Neural progenitor cell (in vitro differentiated cells): ENCODE measurements at regions not wholly inside any gene's neighbourhood (a gene's known extent, or its start where the extent isn't known, plus 50 kb on each side); places are given as distances from the start of the nearest gene placed in this dataset.

Experiments
- DNase-seq: peaks from one replicate; pipeline ENCODE4 v3.0.0-alpha.2; 2016; ENCODE audit warnings: low spot score
- H2AFZ ChIP-seq: fragments of 200-600 bp; sonication (generic); replicated peaks from 2 replicates; pipeline ENCODE4 v1.6.1; 2016; ENCODE audit warnings: antibody characterized with exemption
- H3F3A ChIP-seq: fragments of 200-600 bp; sonication (generic); 2 replicates; pipeline ENCODE4 v1.6.1; 2016; ENCODE audit warnings: antibody characterized with exemption, low read depth
- H3K27ac ChIP-seq: fragments of 200-600 bp; sonication (generic); 2 replicates; pipeline ENCODE4 v1.5.1; 2016; ENCODE audit warnings: mild to moderate bottlenecking
- H3K27me3 ChIP-seq: fragments of 200-600 bp; sonication (generic); 2 replicates; pipeline ENCODE4 v1.6.1; 2016; ENCODE audit warnings: mild to moderate bottlenecking, moderate library complexity
- H3K36me3 ChIP-seq: fragments of 200-600 bp; sonication (generic); 2 replicates; pipeline ENCODE4 v1.5.1; 2016
- H3K4me1 ChIP-seq: fragments of 200-600 bp; sonication (generic); 2 replicates; pipeline ENCODE4 v1.6.1; 2016; ENCODE audit warnings: mixed run types
- H3K4me2 ChIP-seq: fragments of 200-600 bp; sonication (generic); 2 replicates; pipeline ENCODE4 v1.6.1; 2016
- H3K4me3 ChIP-seq: fragments of 200-600 bp; sonication (generic); 2 replicates; pipeline ENCODE4 v1.5.1; 2016
- H3K79me2 ChIP-seq: fragments of 200-600 bp; sonication (generic); 2 replicates; pipeline ENCODE4 v1.6.1; 2016; ENCODE audit warnings: low read depth
- H3K9ac ChIP-seq: fragments of 200-600 bp; sonication (generic); 2 replicates; pipeline ENCODE4 v1.6.1; 2016
- H3K9me3 ChIP-seq: fragments of 200-600 bp; sonication (generic); 2 replicates; pipeline ENCODE4 v1.5.1; 2016; ENCODE audit warnings: low read depth
- H4K20me1 ChIP-seq: fragments of 200-600 bp; sonication (generic); 2 replicates; pipeline ENCODE4 v1.6.1; 2016; ENCODE audit warnings: low read depth
- H3K27ac Mint-ChIP-seq: 3 replicates; pipeline ENCODE4 v1.8.0; 2021; ENCODE audit warnings: mixed read lengths
- H3K27me3 Mint-ChIP-seq: 2 replicates; pipeline ENCODE4 v1.8.0; 2022; ENCODE audit warnings: low read depth, mild to moderate bottlenecking, inconsistent platforms, moderate library complexity, mixed read lengths; ENCODE audit not compliant: insufficient read depth
- H3K36me3 Mint-ChIP-seq: 3 replicates; pipeline ENCODE4 v1.8.0; 2021; ENCODE audit warnings: mixed read lengths
- H3K4me1 Mint-ChIP-seq: 3 replicates; pipeline ENCODE4 v1.8.0; 2021; ENCODE audit warnings: mixed read lengths
- H3K4me3 Mint-ChIP-seq: 3 replicates; pipeline ENCODE4 v1.8.0; 2021; ENCODE audit warnings: mild to moderate bottlenecking, moderate library complexity, mixed read lengths
- H3K9me3 Mint-ChIP-seq: 3 replicates; pipeline ENCODE4 v1.8.0; 2020; ENCODE audit warnings: mixed read lengths
- EZH2 ChIP-seq: fragments of 200-600 bp; sonication (generic); IDR thresholded peaks from 2 replicates; pipeline ENCODE4 v1.6.1; 2017; ENCODE audit warnings: antibody characterized with exemption, mild to moderate bottlenecking, moderate library complexity
- EZH2phosphoT487 ChIP-seq: fragments of 200-600 bp; sonication (generic); IDR thresholded peaks from 2 replicates; pipeline ENCODE4 v1.6.1; 2017; ENCODE audit warnings: antibody characterized with exemption
- TF ChIP-seq, protein P1 (sequence below): fragments of 200-600 bp; sonication (generic); IDR thresholded peaks from 2 replicates; pipeline ENCODE4 v1.5.1; 2017; ENCODE audit warnings: antibody characterized with exemption, mild to moderate bottlenecking

DNA sequence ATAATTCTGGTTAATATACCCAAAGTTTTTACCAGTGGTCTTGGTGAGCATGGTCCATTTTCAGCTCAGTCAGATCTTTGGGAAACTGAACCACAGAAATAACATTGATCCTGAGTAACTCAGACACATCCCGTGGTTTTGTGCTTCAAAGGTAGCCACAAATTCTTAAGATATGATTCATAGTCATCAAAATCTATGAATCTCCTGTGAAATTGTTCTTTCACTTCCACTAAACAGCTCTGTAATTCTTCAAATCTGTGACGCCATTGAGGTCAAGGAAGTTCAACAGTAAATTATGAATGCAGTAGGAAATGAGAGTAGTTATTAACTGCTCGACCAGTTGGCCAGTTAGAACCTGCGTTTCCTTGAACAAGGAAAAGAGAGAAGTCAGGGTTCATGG is 147.3 kb downstream of the IRS1 start:
- peaks cover 20% of the 10 kb centered on the region for H3K4me1 Mint-ChIP-seq
- H3K79me2 ChIP-seq, result no peaks in the 10 kb centered on the region

DNA sequence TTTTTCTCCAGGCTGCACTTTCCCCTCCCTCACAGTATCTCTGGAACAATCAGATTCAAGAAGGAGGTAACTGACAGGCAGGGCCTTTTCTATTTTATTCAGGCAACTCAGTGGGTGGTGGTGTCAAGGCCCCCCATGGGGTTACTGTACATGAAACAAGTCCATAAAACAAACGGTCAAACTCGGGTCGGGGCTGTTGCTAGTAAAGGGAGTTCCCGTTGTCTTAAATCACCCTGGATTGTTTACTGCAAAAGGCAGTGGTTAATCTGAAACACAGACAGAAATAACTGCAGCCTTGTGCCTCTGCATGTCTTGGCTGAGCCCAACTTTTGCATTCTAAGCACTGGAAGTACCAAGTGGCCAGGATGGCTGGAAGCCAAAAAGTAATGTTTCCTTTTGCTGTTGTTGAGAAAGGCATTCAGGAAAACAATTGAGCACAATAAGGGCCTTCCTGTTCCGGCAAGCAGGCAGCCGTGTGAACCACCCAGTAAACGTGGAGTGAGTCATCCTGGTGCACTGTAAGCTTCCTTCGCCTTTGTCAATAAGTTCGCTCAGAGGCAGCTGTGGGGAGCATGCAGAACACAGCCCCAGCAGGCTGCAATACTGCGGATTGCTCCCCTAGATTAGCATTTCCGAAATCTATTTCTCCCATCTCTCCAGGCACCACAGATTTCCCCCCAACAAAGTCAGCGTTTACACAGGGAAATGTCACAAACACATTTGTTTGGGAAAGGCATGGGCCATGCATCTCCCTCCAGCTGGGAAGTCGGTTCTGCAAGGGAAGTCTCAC is 149.6 kb downstream of the IRS1 start:
- Histone ChIP-seq H4K20me1 (no peaks in the 10 kb centered on the region), H3F3A (peaks cover 12% of the 10 kb centered on the region), H3K9me3 (no peaks in the 10 kb centered on the region), H2AFZ (peak overlapping the region; percentile 91), H3K27ac (peak overlapping the region; percentile 48), H3K4me1 (peaks cover 7% of the 10 kb centered on the region), H3K4me2 (no peak overlapping the region), H3K36me3 (no peaks in the 10 kb centered on the region), H3K27me3 (no peaks in the 10 kb centered on the region), H3K9ac (no peak overlapping the region), H3K79me2 (no peaks in the 10 kb centered on the region), H3K4me3 (no peak overlapping the region)
- Mint-ChIP-seq H3K9me3 (peaks cover 16% of the 10 kb centered on the region), H3K36me3 (peaks cover 9% of the 10 kb centered on the region), H3K4me3 (no peak overlapping the region), H3K27ac (peak overlapping the region; percentile 19), H3K27me3 (peaks cover 4% of the 10 kb centered on the region), H3K4me1 (peaks cover 20% of the 10 kb centered on the region)
- peak; percentile 55 for DNase-seq
- TF ChIP-seq, protein P1, sequence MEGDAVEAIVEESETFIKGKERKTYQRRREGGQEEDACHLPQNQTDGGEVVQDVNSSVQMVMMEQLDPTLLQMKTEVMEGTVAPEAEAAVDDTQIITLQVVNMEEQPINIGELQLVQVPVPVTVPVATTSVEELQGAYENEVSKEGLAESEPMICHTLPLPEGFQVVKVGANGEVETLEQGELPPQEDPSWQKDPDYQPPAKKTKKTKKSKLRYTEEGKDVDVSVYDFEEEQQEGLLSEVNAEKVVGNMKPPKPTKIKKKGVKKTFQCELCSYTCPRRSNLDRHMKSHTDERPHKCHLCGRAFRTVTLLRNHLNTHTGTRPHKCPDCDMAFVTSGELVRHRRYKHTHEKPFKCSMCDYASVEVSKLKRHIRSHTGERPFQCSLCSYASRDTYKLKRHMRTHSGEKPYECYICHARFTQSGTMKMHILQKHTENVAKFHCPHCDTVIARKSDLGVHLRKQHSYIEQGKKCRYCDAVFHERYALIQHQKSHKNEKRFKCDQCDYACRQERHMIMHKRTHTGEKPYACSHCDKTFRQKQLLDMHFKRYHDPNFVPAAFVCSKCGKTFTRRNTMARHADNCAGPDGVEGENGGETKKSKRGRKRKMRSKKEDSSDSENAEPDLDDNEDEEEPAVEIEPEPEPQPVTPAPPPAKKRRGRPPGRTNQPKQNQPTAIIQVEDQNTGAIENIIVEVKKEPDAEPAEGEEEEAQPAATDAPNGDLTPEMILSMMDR, result no peak
- no peak for TF ChIP-seq EZH2phosphoT487
- TF ChIP-seq EZH2, result no peak

More for the DNA sequence above, 147.3 kb downstream of the IRS1 start:
- Mint-ChIP-seq H3K4me3 (no peak overlapping the region), H3K36me3 (peaks cover 9% of the 10 kb centered on the region), H3K27me3 (peaks cover 4% of the 10 kb centered on the region), H3K27ac (no peak overlapping the region), H3K9me3 (peaks cover 16% of the 10 kb centered on the region)
- Histone ChIP-seq H3K4me3 (no peak overlapping the region), H3K4me1 (peaks cover 7% of the 10 kb centered on the region), H3K27ac (no peak overlapping the region), H3K9ac (no peak overlapping the region), H3K4me2 (no peak overlapping the region), H3K36me3 (no peaks in the 10 kb centered on the region), H3K27me3 (no peaks in the 10 kb centered on the region), H2AFZ (no peak overlapping the region), H3K9me3 (no peaks in the 10 kb centered on the region), H3F3A (peaks cover 12% of the 10 kb centered on the region), H4K20me1 (no peaks in the 10 kb centered on the region)
- TF ChIP-seq, protein P1, result no peak
- TF ChIP-seq EZH2phosphoT487, result no peak
- TF ChIP-seq EZH2, result no peak
- no peak for DNase-seq

DNA sequence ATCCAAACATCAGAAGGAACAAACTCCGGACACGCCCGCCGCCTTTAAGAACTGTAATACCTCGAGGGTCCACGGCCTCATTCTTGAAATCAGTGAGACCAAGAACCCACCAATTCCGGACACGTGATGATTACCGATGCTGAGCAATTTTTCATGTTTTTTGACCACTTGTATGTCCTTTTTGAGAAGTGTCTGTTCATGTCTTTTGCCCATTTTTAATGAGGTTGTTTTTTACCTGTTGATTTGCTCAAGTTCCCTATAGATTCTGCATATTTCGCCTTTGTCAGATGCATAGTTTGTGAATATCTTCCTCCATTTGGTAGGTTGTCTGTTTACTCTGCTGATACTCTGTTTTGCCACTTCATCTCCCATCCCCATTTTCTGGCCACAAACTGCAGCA is 150.4 kb downstream of the IRS1 start:
- no peaks in the 10 kb centered on the region for H4K20me1 ChIP-seq

More for the DNA sequence above, 150.4 kb downstream of the IRS1 start:
- Histone ChIP-seq H3K4me1 (peaks cover 7% of the 10 kb centered on the region), H2AFZ (peak overlapping the region; percentile 91), H3K27me3 (no peaks in the 10 kb centered on the region), H3K9me3 (no peaks in the 10 kb centered on the region), H3K4me3 (no peak overlapping the region), H3K4me2 (no peak overlapping the region), H3K36me3 (no peaks in the 10 kb centered on the region), H3K79me2 (no peaks in the 10 kb centered on the region), H3K27ac (no peak overlapping the region), H3F3A (peaks cover 12% of the 10 kb centered on the region), H3K9ac (no peak overlapping the region)
- Mint-ChIP-seq H3K36me3 (peaks cover 9% of the 10 kb centered on the region), H3K4me1 (peaks cover 25% of the 10 kb centered on the region), H3K9me3 (peaks cover 16% of the 10 kb centered on the region), H3K27ac (no peak overlapping the region), H3K27me3 (peaks cover 4% of the 10 kb centered on the region), H3K4me3 (peak overlapping the region; percentile 27)
- DNase-seq, result no peak
- TF ChIP-seq, protein P1, result no peak
- TF ChIP-seq EZH2, result no peak
- no peak for TF ChIP-seq EZH2phosphoT487
